Upper lobe of right lung (tissue), 1 donor: ENCODE measurements at regions not wholly inside any gene's neighbourhood (a gene's known extent, or its start where the extent isn't known, plus 50 kb on each side); places are given as distances from the start of the nearest gene placed in this dataset.

ENCODE experiments used
- ATAC-seq: fragments of 200-7000 bp; cut with Tn5 transposase; one replicate; pipeline ENCODE4 v1.9.1; 2020; ENCODE audit warnings: mild to moderate bottlenecking, moderate library complexity
- DNase-seq: peaks from one replicate; pipeline ENCODE4 v3.0.0-alpha.2; 2020
- H3K27ac ChIP-seq: fragments of 200-600 bp; one replicate; pipeline ENCODE4 v1.8.0; 2022
- H3K27me3 ChIP-seq: fragments of 200-600 bp; one replicate; pipeline ENCODE4 v1.8.0; 2022; ENCODE audit warnings: mild to moderate bottlenecking
- H3K36me3 ChIP-seq: fragments of 200-600 bp; one replicate; pipeline ENCODE4 v1.8.0; 2022
- H3K4me1 ChIP-seq: fragments of 200-600 bp; one replicate; pipeline ENCODE4 v1.8.0; 2022
- H3K4me3 ChIP-seq: fragments of 200-600 bp; one replicate; pipeline ENCODE4 v1.8.0; 2022; ENCODE audit warnings: mild to moderate bottlenecking
- H3K9me3 ChIP-seq: fragments of 200-600 bp; one replicate; pipeline ENCODE4 v1.8.0; 2022
- intact Hi-C: fragments of 100-400 bp; cut with DNase I; formaldehyde crosslinking; loops from one replicate; pipeline ENCODE4 v1.11.0; 2022
- TF ChIP-seq, protein P1 (sequence below): fragments of 200-600 bp; IDR thresholded peaks from one replicate; pipeline ENCODE4 v1.8.0; 2022; ENCODE audit warnings: antibody characterized with exemption
- donor health status: DM: no; HTN: yes; CAD: no; lungs with severe emphysema.

DNA sequence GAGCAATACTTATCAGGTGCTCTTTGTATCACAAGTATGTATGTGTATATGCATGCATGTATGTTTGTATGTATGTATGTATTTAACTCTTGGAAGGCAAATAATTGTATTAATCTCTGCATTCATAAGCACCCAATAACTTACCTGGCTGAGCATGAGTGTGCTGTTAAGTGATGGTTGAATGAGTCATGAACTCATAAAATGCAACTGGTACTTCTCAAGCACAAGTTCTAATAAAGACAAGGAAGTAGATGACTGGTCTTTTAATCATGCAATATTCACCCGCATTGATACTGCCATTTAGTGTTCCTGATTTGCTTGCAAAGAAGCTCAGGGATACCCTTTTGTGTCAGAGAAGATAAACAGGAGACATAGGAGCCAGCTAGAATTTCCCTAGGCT lies 204.9 kb upstream of the TRPM3 start:
- intact Hi-C loops, result no loop called here
- Histone ChIP-seq H3K4me3 (no peak overlapping the region), H3K27ac (no peak overlapping the region), H3K4me1 (no peaks in the 10 kb centered on the region), H3K27me3 (no peaks in the 10 kb centered on the region), H3K36me3 (no peaks in the 10 kb centered on the region), H3K9me3 (no peaks in the 10 kb centered on the region)
- no peak for DNase-seq
- TF ChIP-seq, protein P1, sequence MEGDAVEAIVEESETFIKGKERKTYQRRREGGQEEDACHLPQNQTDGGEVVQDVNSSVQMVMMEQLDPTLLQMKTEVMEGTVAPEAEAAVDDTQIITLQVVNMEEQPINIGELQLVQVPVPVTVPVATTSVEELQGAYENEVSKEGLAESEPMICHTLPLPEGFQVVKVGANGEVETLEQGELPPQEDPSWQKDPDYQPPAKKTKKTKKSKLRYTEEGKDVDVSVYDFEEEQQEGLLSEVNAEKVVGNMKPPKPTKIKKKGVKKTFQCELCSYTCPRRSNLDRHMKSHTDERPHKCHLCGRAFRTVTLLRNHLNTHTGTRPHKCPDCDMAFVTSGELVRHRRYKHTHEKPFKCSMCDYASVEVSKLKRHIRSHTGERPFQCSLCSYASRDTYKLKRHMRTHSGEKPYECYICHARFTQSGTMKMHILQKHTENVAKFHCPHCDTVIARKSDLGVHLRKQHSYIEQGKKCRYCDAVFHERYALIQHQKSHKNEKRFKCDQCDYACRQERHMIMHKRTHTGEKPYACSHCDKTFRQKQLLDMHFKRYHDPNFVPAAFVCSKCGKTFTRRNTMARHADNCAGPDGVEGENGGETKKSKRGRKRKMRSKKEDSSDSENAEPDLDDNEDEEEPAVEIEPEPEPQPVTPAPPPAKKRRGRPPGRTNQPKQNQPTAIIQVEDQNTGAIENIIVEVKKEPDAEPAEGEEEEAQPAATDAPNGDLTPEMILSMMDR, result no peak
- no peak for ATAC-seq

DNA sequence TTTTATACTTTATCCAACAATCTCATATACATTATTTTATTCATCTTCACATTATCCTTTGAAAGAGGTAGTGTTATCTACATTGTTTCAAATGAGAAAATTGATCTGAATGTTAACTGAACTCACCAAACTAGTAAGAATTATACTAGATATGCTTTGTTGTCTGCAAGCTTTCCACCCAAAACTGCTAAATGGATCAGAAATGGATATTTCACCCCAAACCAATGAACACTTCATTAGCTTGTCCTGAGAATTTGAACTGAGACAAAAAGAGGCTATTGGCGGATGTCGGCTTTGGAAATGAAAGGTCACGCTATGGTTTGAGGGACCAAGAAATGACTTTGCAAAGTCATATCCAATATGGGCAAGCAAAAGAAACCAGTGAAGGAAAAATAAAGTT lies 201.9 kb upstream of the TRPM3 start:
- intact Hi-C loops, result no loop called here
- ATAC-seq, result no peak
- Histone ChIP-seq H3K27ac (no peak overlapping the region), H3K9me3 (no peaks in the 10 kb centered on the region), H3K4me3 (no peak overlapping the region), H3K36me3 (no peaks in the 10 kb centered on the region), H3K27me3 (no peaks in the 10 kb centered on the region), H3K4me1 (no peaks in the 10 kb centered on the region)
- no peak for DNase-seq
- TF ChIP-seq, protein P1, result no peak

DNA sequence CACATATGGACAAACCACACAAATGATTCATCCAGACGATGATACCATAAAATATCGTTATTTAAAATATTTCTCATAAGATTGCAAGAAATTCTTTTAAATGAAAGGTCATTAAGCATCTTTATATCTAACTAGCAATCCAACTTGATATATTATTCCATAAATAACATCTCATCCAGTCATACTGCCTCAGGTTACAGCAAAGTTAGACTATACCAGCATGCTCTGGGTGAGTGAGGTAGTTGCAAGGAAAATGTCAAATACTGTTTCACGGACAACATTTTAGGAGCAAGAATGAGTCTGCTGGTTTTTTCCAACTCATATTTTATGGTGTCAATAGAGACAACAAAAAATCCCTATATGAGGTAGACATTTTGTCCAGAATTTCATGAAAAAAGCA lies 200.9 kb upstream of the TRPM3 start:
- H3K36me3 ChIP-seq, result no peaks in the 10 kb centered on the region
- H3K4me3 ChIP-seq, result no peak overlapping the region
- TF ChIP-seq, protein P1, result no peak
- ATAC-seq, result no peak
- no peak overlapping the region for H3K27ac ChIP-seq
- no peaks in the 10 kb centered on the region for H3K9me3 ChIP-seq
- no peak for DNase-seq
- intact Hi-C loops, result no loop called here
- H3K27me3 ChIP-seq, result no peaks in the 10 kb centered on the region
- H3K4me1 ChIP-seq, result no peaks in the 10 kb centered on the region

DNA sequence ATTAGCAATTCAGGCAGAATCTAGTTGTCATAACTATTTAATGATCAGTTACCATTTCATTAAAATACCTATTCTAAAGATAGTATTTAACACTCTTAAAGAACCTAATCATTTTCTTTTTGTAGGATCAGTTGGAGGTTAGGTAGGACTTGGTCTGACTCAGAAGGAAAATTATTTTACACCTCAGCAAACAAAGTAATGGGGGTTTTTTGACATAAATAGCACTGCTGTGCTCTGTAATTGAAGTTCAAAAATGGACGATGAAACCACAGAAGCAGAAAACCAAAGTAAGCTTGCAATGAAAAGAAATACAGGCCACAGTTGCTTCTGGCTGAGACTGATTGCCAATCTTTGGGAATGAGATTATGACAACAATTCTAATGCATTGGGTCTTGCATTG lies 187.0 kb upstream of the TRPM3 start:
- Histone ChIP-seq H3K9me3 (no peaks in the 10 kb centered on the region), H3K4me1 (no peaks in the 10 kb centered on the region), H3K4me3 (no peak overlapping the region), H3K36me3 (no peaks in the 10 kb centered on the region), H3K27me3 (no peaks in the 10 kb centered on the region), H3K27ac (no peak overlapping the region)
- TF ChIP-seq, protein P1, result no peak
- no peak for ATAC-seq
- intact Hi-C loops, result no loop called here
- DNase-seq, result no peak

DNA sequence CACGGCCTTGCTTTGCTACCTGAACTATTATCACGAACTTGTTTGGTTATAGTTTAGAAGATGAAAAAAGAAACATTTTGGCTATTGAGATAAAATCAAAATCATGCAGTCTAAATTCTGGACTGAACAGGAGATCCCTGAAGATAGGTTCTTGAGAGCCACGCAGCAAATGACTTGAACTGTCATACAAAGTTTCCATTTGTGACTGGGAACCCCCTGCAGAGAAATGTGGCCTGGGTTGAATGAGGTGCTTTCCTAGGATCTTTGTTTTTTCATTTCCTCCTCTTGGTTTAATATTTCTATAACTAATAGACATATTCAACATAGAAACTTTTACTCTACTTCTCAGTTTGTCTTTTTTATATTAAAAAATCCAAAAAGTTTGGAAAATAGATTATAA lies 184.7 kb upstream of the TRPM3 start:
- no peak overlapping the region for H3K27ac ChIP-seq
- no peaks in the 10 kb centered on the region for H3K9me3 ChIP-seq
- H3K27me3 ChIP-seq, result no peaks in the 10 kb centered on the region
- intact Hi-C loops, result no loop called here
- TF ChIP-seq, protein P1, result no peak
- ATAC-seq, result no peak
- no peak for DNase-seq
- no peaks in the 10 kb centered on the region for H3K36me3 ChIP-seq
- no peaks in the 10 kb centered on the region for H3K4me1 ChIP-seq
- H3K4me3 ChIP-seq, result no peak overlapping the region

DNA sequence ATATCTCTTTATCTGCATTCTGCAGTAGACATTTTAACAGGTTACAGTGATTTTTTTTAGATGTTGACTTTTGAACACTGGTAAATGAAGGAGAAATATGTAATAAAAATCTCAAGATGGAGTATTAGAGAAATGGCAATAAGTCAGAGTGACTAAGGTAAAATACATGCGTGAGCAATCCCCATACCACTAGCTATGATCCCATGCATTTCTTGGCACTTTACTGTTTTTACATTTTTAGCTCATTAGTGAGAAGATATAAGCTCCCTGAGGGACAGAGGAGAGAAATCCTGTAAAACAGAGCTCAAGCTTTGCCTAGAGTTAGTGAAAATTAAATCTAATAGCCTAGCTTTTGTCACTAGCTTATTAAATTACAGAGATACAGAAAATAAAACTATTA lies 181.9 kb upstream of the TRPM3 start:
- H3K27ac ChIP-seq, result no peak overlapping the region
- no peaks in the 10 kb centered on the region for H3K4me1 ChIP-seq
- no peaks in the 10 kb centered on the region for H3K9me3 ChIP-seq
- DNase-seq, result no peak
- no peaks in the 10 kb centered on the region for H3K36me3 ChIP-seq
- intact Hi-C loops, result no loop called here
- TF ChIP-seq, protein P1, result no peak
- H3K4me3 ChIP-seq, result no peak overlapping the region
- ATAC-seq, result no peak
- H3K27me3 ChIP-seq, result no peaks in the 10 kb centered on the region
